ENCODE measurements at regions not wholly inside any gene's neighbourhood (a gene's known extent, or its start where the extent isn't known, plus 50 kb on each side); places are given as distances from the start of the nearest gene placed in this dataset.
A peak's percentile ranks its signal among the peaks of the same experiment; 100 is the strongest.
"Not testable (repeated sequence)": the region's sequence is repeated elsewhere in the genome, so short reads cannot be mapped to it uniquely, and the experiment has no call there.

DNA sequence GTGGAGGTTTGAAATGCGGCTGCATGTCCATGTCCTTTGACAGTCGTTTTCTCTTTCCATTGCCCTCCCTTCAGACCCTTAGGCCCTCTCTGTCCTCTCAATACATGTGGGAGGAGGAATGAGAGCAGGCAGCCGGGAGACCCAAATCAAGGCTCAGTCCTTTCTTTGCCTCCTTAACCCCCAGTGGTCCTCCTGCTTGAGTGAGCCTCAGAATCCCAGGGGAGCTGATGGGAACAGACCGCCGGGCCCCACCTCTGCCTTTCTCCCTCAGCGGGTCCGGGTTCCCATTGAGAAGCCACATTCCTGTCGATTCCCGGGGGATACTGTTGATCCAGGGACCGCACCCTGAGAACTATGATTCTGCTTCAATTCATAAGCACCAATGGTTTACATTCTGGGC lies 77.9 kb upstream of the RFLNA start:
- Mint-ChIP-seq H3K27ac (no peak overlapping the region), H3K4me1 (peaks cover 0 to 3% (median 0%) of the 10 kb centered on the region in 3 donors), H3K27me3 (peaks cover 0 to 28% (median 24%) of the 10 kb centered on the region in 3 donors), H3K36me3 (peaks cover 7 to 15% of the 10 kb centered on the region in 2 donors), H3K9me3 (peaks cover 0 to 37% (median 24%) of the 10 kb centered on the region in 7 donors), H3K4me3 (no peak overlapping the region)
- no peak for ATAC-seq (ENCODE audit: low read depth in 2 of 2)
- DNase-seq = no peak

DNA sequence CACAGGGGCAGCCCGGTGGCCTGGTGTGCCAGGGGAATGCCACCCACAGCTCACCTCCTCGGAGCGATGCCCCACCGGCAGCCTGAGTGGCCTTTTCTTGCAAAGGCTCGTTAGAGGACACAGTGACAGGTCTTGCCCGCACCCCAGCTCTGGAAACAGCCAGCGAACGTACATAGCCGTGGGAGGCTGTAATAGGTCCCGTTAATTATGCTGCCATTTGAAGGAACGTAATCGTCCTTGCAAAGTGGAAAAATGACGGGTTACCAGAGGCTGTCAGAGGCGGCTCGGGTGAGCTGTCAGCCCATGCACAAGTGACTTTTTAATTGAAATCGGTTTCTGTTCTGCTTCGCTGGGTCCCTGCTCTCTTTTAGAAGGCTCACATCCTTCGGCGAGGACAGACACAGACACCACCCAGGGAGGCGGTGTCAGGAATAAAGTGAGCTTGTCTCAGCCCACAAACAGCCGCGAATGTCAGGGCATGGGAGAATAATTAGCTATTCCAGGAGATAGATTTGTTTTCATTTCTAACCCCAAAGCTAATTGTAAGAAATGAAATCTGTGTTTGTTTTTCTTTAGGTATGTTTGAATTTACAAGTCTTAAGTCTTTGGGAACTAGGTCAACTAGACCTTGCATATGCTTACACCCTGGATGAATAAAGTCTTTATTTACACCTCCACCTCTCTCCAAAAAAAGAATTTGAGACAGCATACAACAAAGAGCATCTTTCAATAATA lies 77.2 kb upstream of the RFLNA start:
- no peak overlapping the region for H3K27ac Mint-ChIP-seq
- H3K36me3 Mint-ChIP-seq = peaks cover 7 to 15% of the 10 kb centered on the region in 2 donors
- DNase-seq = no peak
- no peak overlapping the region for H3K4me3 Mint-ChIP-seq
- H3K4me1 Mint-ChIP-seq = peaks cover 0 to 3% (median 0%) of the 10 kb centered on the region in 3 donors
- ATAC-seq (ENCODE audit: low read depth in 2 of 2) = no peak
- H3K27me3 Mint-ChIP-seq = peaks cover 0 to 28% (median 26%) of the 10 kb centered on the region in 3 donors
- peaks cover 0 to 37% (median 24%) of the 10 kb centered on the region in 7 donors for H3K9me3 Mint-ChIP-seq

- Mint-ChIP-seq H3K27me3 (peaks cover 0 to 29% (median 28%) of the 10 kb centered on the region in 3 donors), H3K27ac (no peak overlapping the region), H3K9me3 (peaks cover 0 to 32% (median 24%) of the 10 kb centered on the region in 7 donors), H3K4me1 (peaks cover 0 to 3% (median 0%) of the 10 kb centered on the region in 3 donors), H3K36me3 (peaks cover 7 to 15% of the 10 kb centered on the region in 2 donors), H3K4me3 (peak overlapping the region in 1 of 8 donors; percentile 48)
- ATAC-seq (ENCODE audit: low read depth in 2 of 2) (no peak), DNase-seq (no peak)
Observed at GRCh38 chr12:124218243-124218560, 76.7 kb upstream of the RFLNA start.

- not testable (repeated sequence) for ATAC-seq (ENCODE audit: low read depth in 2 of 2); H3K27ac Mint-ChIP-seq; H3K4me1 Mint-ChIP-seq; DNase-seq
- Mint-ChIP-seq H3K27me3 (peaks cover 0 to 29% (median 23%) of the 10 kb centered on the region in 3 donors), H3K36me3 (peaks cover 7 to 15% of the 10 kb centered on the region in 2 donors), H3K4me3 (peak overlapping the region in 1 of 8 donors; percentile 48), H3K9me3 (peaks cover 0 to 28% (median 21%) of the 10 kb centered on the region in 7 donors)
Observed at GRCh38 chr12:124218650-124219049, 76.2 kb upstream of the RFLNA start.

GRCh38 chr12:124222368-124223245 lies 72.3 kb upstream of the RFLNA start:
- no peak for DNase-seq
- no peak for ATAC-seq (ENCODE audit: low read depth in 2 of 2)
- H3K27me3 Mint-ChIP-seq = peaks cover 0 to 15% (median 0%) of the 10 kb centered on the region in 3 donors
- peaks cover 0 to 11% (median 5%) of the 10 kb centered on the region in 7 donors for H3K9me3 Mint-ChIP-seq
- H3K4me3 Mint-ChIP-seq = no peak overlapping the region
- H3K36me3 Mint-ChIP-seq = no peaks in the 10 kb centered on the region
- no peak overlapping the region for H3K27ac Mint-ChIP-seq
- H3K4me1 Mint-ChIP-seq = peaks cover 0 to 3% (median 0%) of the 10 kb centered on the region in 3 donors

DNA sequence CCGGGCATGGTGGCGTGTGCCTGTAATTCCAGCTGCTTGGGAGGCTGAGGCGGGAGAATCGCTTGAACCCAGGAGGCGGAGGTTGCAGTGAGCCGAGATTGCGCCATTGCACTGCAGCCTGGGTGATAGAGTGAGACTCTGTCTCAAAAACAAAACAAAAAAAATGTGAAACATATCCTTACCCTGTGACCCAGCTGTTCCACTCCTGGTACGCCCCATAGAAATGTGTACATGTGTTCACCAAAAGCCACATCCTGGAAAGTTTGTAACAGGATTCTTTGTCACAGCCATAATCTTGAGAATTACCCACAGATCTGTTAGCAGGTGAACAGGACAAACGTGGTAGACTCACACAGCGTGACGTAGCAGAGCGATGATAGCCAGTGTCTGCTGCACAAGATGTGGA lies 71.2 kb upstream of the RFLNA start:
- H3K4me3 Mint-ChIP-seq; ATAC-seq (ENCODE audit: low read depth in 2 of 2): not testable (repeated sequence)

DNA sequence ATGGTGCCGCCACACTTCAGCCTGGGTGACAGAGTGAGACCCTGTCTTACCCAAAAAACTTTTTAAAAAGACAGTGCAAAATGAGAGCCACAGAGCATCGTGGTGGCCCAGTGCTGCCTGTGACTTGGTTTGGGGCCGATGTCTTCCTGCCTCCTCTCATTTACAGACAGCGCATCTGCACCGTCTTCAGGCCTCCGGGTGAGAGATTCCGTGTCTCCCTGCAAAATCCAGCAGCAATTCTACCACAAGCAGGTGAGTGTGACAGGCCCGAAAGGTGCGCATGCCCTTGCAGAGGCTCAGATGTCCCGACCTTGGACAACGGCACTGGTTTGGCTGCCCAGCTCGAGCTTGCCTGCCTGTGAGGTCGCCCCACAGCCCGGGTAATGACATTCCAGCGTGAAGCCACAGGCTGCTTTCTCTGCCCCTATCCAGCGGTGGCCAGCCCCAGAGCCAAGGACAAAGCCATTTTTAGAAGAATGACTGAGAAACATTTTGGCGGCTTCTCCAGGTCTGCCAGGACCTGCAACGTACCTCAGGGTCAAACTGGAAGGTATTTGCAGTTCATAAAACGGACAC lies 70.3 kb upstream of the RFLNA start:
- Mint-ChIP-seq H3K27me3 (peaks cover 0 to 11% (median 5%) of the 10 kb centered on the region in 3 donors), H3K4me1 (no peaks in the 10 kb centered on the region), H3K36me3 (no peaks in the 10 kb centered on the region), H3K27ac (no peak overlapping the region), H3K9me3 (peaks cover 0 to 11% (median 5%) of the 10 kb centered on the region in 7 donors), H3K4me3 (no peak overlapping the region)
- no peak for ATAC-seq (ENCODE audit: low read depth in 2 of 2)
- no peak for DNase-seq

More for the DNA sequence above, 71.2 kb upstream of the RFLNA start:
- H3K9me3 Mint-ChIP-seq = peaks cover 0 to 11% (median 5%) of the 10 kb centered on the region in 7 donors
- not testable (repeated sequence) for DNase-seq, H3K4me1 Mint-ChIP-seq, H3K36me3 Mint-ChIP-seq, H3K27ac Mint-ChIP-seq
- H3K27me3 Mint-ChIP-seq = peaks cover 0 to 15% (median 0%) of the 10 kb centered on the region in 3 donors

GRCh38 chr12:124225730-124226129 lies 69.2 kb upstream of the RFLNA start:
- no peak overlapping the region for H3K27ac Mint-ChIP-seq
- peaks cover 0 to 12% (median 5%) of the 10 kb centered on the region in 7 donors for H3K9me3 Mint-ChIP-seq
- ATAC-seq (ENCODE audit: low read depth in 2 of 2) (no peak), DNase-seq (no peak)
- peaks cover 0 to 5% (median 5%) of the 10 kb centered on the region in 3 donors for H3K27me3 Mint-ChIP-seq
- H3K4me3 Mint-ChIP-seq = no peak overlapping the region
- no peaks in the 10 kb centered on the region for H3K36me3 Mint-ChIP-seq
- no peaks in the 10 kb centered on the region for H3K4me1 Mint-ChIP-seq

- Mint-ChIP-seq H3K4me1 (no peaks in the 10 kb centered on the region), H3K36me3 (no peaks in the 10 kb centered on the region), H3K27ac (peak overlapping the region in 1 of 6 donors; percentile 84), H3K27me3 (peaks cover 0 to 5% (median 0%) of the 10 kb centered on the region in 3 donors), H3K9me3 (peaks cover 0 to 14% (median 5%) of the 10 kb centered on the region in 7 donors), H3K4me3 (peak overlapping the region in 1 of 8 donors; percentile 6)
- DNase-seq (no peak), ATAC-seq (ENCODE audit: low read depth in 2 of 2) (no peak)
Observed at GRCh38 chr12:124227951-124228711, 66.8 kb upstream of the RFLNA start.

DNA sequence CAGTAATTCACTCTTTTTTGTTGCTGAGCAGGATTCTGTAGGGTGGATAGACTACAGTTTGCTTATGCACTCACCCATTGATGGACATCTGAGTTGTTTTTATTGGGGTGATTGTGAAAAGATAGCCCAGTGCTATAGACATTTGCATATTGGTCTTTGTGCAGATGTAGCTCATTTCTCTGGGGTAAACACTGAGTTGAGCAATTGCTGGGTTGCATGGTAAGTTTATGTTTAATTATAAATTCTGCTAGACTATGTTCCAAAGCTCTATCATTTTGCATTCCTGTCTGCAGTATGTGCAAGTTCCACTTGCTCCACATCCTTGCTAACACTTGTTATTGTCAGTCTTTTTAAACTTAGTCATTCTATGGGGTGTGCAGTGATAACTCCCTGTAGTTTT lies 65.4 kb upstream of the RFLNA start:
- H3K36me3 Mint-ChIP-seq = no peaks in the 10 kb centered on the region
- DNase-seq (no peak), ATAC-seq (ENCODE audit: low read depth in 2 of 2) (no peak)
- H3K4me1 Mint-ChIP-seq = no peaks in the 10 kb centered on the region
- H3K27ac Mint-ChIP-seq = no peak overlapping the region
- peak overlapping the region in 1 of 8 donors; percentile 47 for H3K4me3 Mint-ChIP-seq
- H3K9me3 Mint-ChIP-seq = peaks cover 0 to 14% (median 5%) of the 10 kb centered on the region in 7 donors
- H3K27me3 Mint-ChIP-seq = peaks cover 0 to 5% (median 0%) of the 10 kb centered on the region in 3 donors

GRCh38 chr12:124230117-124230757 lies 64.7 kb upstream of the RFLNA start:
- H3K9me3 Mint-ChIP-seq = peaks cover 3 to 18% (median 7%) of the 10 kb centered on the region in 7 donors
- H3K4me1 Mint-ChIP-seq = peaks cover 0 to 2% (median 0%) of the 10 kb centered on the region in 3 donors
- H3K27ac Mint-ChIP-seq = no peak overlapping the region
- H3K27me3 Mint-ChIP-seq = peaks cover 0 to 5% (median 0%) of the 10 kb centered on the region in 3 donors
- no peak for ATAC-seq (ENCODE audit: low read depth in 2 of 2)
- peaks cover 0 to 7% of the 10 kb centered on the region in 2 donors for H3K36me3 Mint-ChIP-seq
- no peak for DNase-seq
- no peak overlapping the region for H3K4me3 Mint-ChIP-seq

DNA sequence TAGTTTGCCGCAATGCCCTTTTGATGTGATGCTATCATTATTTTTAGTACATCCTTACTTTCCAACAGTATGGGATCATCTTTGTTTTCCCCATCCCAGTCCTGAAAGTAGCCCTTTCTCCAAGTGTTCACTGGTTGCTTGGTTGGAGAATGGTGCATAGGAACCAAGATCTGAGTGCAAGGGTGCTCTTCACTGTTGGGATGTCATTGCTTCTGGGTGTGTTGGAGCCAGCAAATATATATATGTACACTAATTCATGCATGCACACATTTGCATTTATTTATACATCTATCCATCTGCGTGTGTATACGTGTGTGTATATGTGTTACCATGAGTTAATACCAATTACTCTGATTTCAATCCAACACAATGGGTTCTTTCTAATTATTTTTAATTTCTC lies 64.1 kb upstream of the RFLNA start:
- no peak overlapping the region for H3K4me3 Mint-ChIP-seq
- DNase-seq (no peak), ATAC-seq (ENCODE audit: low read depth in 2 of 2) (no peak)
- peaks cover 3 to 18% (median 7%) of the 10 kb centered on the region in 7 donors for H3K9me3 Mint-ChIP-seq
- H3K27ac Mint-ChIP-seq = no peak overlapping the region
- peaks cover 0 to 5% (median 0%) of the 10 kb centered on the region in 3 donors for H3K27me3 Mint-ChIP-seq
- H3K4me1 Mint-ChIP-seq = peaks cover 0 to 2% (median 0%) of the 10 kb centered on the region in 3 donors
- H3K36me3 Mint-ChIP-seq = peaks cover 0 to 8% of the 10 kb centered on the region in 2 donors
